Mesenchymal stem cell (in vitro differentiated cells and primary cell): ENCODE measurements at regions not wholly inside any gene's neighbourhood (a gene's known extent, or its start where the extent isn't known, plus 50 kb on each side); places are given as distances from the start of the nearest gene placed in this dataset.
A peak's percentile ranks its signal among the peaks of the same experiment; 100 is the strongest.

Experiments used
- DNase-seq: peaks from one replicate; pipeline ENCODE4 v3.0.0-alpha.2; 2013
- H2AFZ ChIP-seq: one replicate; pipeline ENCODE4 v1.6.1; 2013; ENCODE audit warnings: low read depth, mild to moderate bottlenecking, control low read depth, inconsistent platforms, low read length, moderate library complexity
- H2AK5ac ChIP-seq: 2 replicates; pipeline ENCODE4 v1.6.1; 2013; ENCODE audit warnings: low read length, moderate library complexity, mild to moderate bottlenecking, inconsistent platforms; ENCODE audit not compliant: severe bottlenecking
- H2BK120ac ChIP-seq: one replicate; pipeline ENCODE4 v1.6.1; 2013; ENCODE audit warnings: low read depth, mild to moderate bottlenecking, inconsistent platforms, low read length, moderate library complexity
- H2BK12ac ChIP-seq, 2 experiments: one replicate each; pipeline ENCODE4 v1.6.1; 2013; ENCODE audit warnings: inconsistent platforms in 2 of 2, low read length in 2 of 2, mild to moderate bottlenecking in 2 of 2, moderate library complexity in 2 of 2, control low read depth in 1 of 2
- H2BK15ac ChIP-seq: one replicate; pipeline ENCODE4 v1.6.1; 2013; ENCODE audit warnings: mild to moderate bottlenecking, low read depth, inconsistent platforms; ENCODE audit not compliant: poor library complexity, severe bottlenecking
- H2BK5ac ChIP-seq: 2 replicates; pipeline ENCODE4 v1.6.1; 2013; ENCODE audit warnings: low read depth, mild to moderate bottlenecking, low read length, control low read depth, inconsistent platforms; ENCODE audit not compliant: poor library complexity, severe bottlenecking
- H3K14ac ChIP-seq, 2 experiments: one replicate each; pipeline ENCODE4 v1.6.1; 2013; ENCODE audit warnings: inconsistent platforms in 2 of 2, low read length in 2 of 2, control low read depth in 1 of 2, mild to moderate bottlenecking in 1 of 2, moderate library complexity in 1 of 2
- H3K18ac ChIP-seq, 2 experiments: one replicate each; pipeline ENCODE4 v1.6.1; 2013; ENCODE audit warnings: inconsistent platforms in 2 of 2, low read length in 2 of 2, control low read depth in 1 of 2, low read depth in 1 of 2, mild to moderate bottlenecking in 1 of 2
- H3K23ac ChIP-seq, 2 experiments: one replicate each; pipeline ENCODE4 v1.6.1; 2013; ENCODE audit warnings: inconsistent platforms in 2 of 2, low read length in 2 of 2, mild to moderate bottlenecking in 2 of 2, moderate library complexity in 2 of 2, control low read depth in 1 of 2
- H3K27ac ChIP-seq: 2 replicates; pipeline ENCODE4 v1.5.1; 2013; ENCODE audit warnings: mild to moderate bottlenecking, moderate library complexity, low read length, control low read depth, inconsistent platforms; ENCODE audit not compliant: poor library complexity, severe bottlenecking
- H3K27me3 ChIP-seq, 2 experiments: 2 replicates each; pipeline versions ENCODE4 v1.6.1 to v1.7.0; 2013; ENCODE audit warnings: low read length in 2 of 2, mild to moderate bottlenecking in 2 of 2, moderate library complexity in 2 of 2, control low read depth in 1 of 2, inconsistent platforms in 1 of 2; ENCODE audit not compliant: control insufficient read depth in 1 of 2, insufficient read depth in 1 of 2
- H3K36me3 ChIP-seq, 2 experiments: 2 replicates each; pipeline versions ENCODE4 v1.6.1 to v1.7.0; 2013; ENCODE audit warnings: low read length in 2 of 2, control low read depth in 1 of 2, inconsistent platforms in 1 of 2, low read depth in 1 of 2, mild to moderate bottlenecking in 1 of 2; ENCODE audit not compliant: insufficient read depth in 2 of 2, control insufficient read depth in 1 of 2
- H3K4ac ChIP-seq, 2 experiments: one replicate each; pipeline ENCODE4 v1.6.1; 2013; ENCODE audit warnings: inconsistent platforms in 2 of 2, low read length in 2 of 2, mild to moderate bottlenecking in 2 of 2, moderate library complexity in 2 of 2, control low read depth in 1 of 2, low read depth in 1 of 2
- H3K4me1 ChIP-seq: 2 replicates; pipeline ENCODE4 v1.6.1; 2013; ENCODE audit warnings: low read depth, low read length, control low read depth; ENCODE audit not compliant: control insufficient read depth, insufficient read depth
- H3K4me2 ChIP-seq: 2 replicates; pipeline ENCODE4 v1.6.1; 2013; ENCODE audit warnings: low read length, mild to moderate bottlenecking, inconsistent platforms; ENCODE audit not compliant: poor library complexity, severe bottlenecking
- H3K4me3 ChIP-seq, 2 experiments: 2 replicates each; pipeline versions ENCODE4 v1.5.1 to v1.7.0; 2013; ENCODE audit warnings: low read length in 2 of 2, mild to moderate bottlenecking in 2 of 2, control low read depth in 1 of 2, low read depth in 1 of 2; ENCODE audit not compliant: insufficient read depth in 1 of 2
- H3K79me1 ChIP-seq: replicated peaks from 2 replicates; pipeline ENCODE4 v1.6.1; 2013; ENCODE audit warnings: mild to moderate bottlenecking, control low read depth, low read length, inconsistent platforms; ENCODE audit not compliant: poor library complexity, severe bottlenecking
- H3K9ac ChIP-seq: 2 replicates; pipeline ENCODE4 v1.7.0; 2013; ENCODE audit warnings: mild to moderate bottlenecking, low read length, moderate library complexity
- H3K9me3 ChIP-seq: 2 replicates; pipeline ENCODE4 v1.7.0; 2013; ENCODE audit warnings: mild to moderate bottlenecking, low read length; ENCODE audit not compliant: control insufficient read depth
- H4K8ac ChIP-seq: one replicate; pipeline ENCODE4 v1.6.1; 2013; ENCODE audit warnings: inconsistent platforms, mild to moderate bottlenecking, low read length, moderate library complexity
- H4K91ac ChIP-seq: one replicate; pipeline ENCODE4 v1.6.1; 2013; ENCODE audit warnings: mild to moderate bottlenecking, low read length, inconsistent platforms
- WGBS: methylation state at CpG from one replicate; pipeline ENCODE4 v1.1.7; 2013; ENCODE audit warnings: mixed read lengths; 5-methylcytosine and 5-hydroxymethylcytosine counted together

DNA sequence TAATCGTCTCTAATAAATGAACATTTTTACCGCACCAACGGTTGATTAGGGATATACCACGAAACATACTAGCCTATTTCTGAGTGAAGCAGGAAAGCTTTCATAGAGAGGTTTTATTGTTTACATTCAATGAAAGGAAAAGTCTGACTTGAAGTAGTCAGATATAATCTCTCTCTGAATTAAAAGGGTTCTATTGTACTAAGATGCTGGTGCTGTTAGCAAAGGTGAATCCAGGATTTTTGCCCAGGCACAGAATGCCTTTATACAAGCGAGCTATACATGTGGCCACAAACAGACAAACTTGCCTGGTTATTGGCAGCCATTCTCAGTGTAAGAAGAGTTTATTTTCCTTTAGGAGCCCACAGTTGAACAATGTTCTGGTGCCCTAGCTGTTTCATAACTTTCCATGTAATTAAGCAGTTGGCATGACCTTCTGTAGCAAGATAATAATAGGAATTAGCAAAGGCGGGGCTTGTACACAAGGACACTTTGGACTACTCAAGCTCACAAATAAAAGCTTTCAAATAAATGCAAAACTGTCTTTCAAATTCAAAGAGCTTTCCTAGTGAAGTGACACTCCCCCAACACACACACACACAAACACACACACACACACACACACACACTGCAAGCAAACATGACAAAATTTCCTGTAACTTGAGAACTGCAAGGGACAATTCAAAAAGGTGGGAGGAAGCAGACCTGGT lies 198.7 kb upstream of the MAP3K1 start:
- Histone ChIP-seq H2BK12ac (peak overlapping the region in 1 of 2 experiments; percentile 56), H3K9ac (no peak overlapping the region), H3K27me3 (peaks cover 0 to 5% of the 10 kb centered on the region in 2 experiments), H3K79me1 (no peaks in the 10 kb centered on the region), H4K91ac (no peak overlapping the region), H3K36me3 (no peaks in the 10 kb centered on the region), H3K18ac (no peak overlapping the region), H2AK5ac (no peak overlapping the region), H4K8ac (no peak overlapping the region), H2AFZ (no peak overlapping the region), H3K27ac (no peak overlapping the region), H3K4ac (no peak overlapping the region), H2BK5ac (no peak overlapping the region), H2BK120ac (no peak overlapping the region), H2BK15ac (no peak overlapping the region), H3K4me3 (no peak overlapping the region), H3K23ac (no peak overlapping the region), H3K4me2 (no peak overlapping the region), H3K9me3 (peaks cover 18% of the 10 kb centered on the region), H3K4me1 (no peaks in the 10 kb centered on the region), H3K14ac (no peak overlapping the region)
- DNase-seq: no peak
- WGBS: 97% methylated on average over 6 of the region's 6 CpGs

DNA sequence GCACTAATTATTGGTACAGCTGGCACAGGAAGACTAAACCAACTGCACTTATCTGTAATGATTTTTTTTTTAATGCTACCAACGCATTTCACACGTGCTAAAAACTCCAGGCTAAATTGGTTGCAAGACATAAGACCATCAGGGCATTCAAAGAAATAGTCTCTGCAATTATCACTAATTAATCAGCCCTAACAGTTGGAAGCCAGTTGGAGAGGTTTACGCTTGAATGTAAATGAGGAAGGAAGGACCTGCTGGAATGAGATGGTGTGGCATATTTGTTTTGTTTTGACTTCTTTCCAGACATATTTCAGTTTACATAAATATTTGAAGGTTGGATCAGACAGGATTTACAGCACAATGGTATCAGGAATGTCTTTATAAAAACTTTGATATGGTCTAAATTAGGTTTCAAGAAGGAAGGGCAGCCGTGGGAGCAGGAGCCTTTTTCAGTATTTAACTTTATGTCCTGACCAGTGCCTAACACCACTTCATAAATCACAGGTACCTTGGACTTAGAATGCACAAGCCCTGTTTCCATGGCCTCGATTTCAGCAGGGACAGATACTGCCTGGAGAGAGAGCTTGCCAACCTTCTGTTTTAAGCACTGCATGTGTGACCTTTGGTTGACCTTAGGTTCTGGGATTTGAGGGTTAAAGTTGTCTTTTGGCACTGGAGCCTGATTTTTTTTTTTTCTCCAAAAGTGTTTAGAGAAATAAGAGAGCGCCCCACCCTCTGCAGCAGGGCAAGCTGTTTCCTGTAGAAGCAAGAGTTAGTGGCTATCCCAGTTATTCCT lies 199.8 kb upstream of the MAP3K1 start:
- no peak overlapping the region for H2AFZ ChIP-seq
- H3K36me3 ChIP-seq: no peaks in the 10 kb centered on the region
- H3K27me3 ChIP-seq: peaks cover 0 to 5% of the 10 kb centered on the region in 2 experiments
- H2BK5ac ChIP-seq: no peak overlapping the region
- H3K4me1 ChIP-seq: no peaks in the 10 kb centered on the region
- peak; percentile 16 for DNase-seq
- peaks cover 20% of the 10 kb centered on the region for H3K9me3 ChIP-seq
- H2BK120ac ChIP-seq: no peak overlapping the region
- no peak overlapping the region for H2BK12ac ChIP-seq
- H3K79me1 ChIP-seq: no peaks in the 10 kb centered on the region
- no peak overlapping the region for H4K91ac ChIP-seq
- no peak overlapping the region for H2BK15ac ChIP-seq
- WGBS: 52% methylated on average over 4 of the region's 6 CpGs
- H4K8ac ChIP-seq: no peak overlapping the region
- H3K18ac ChIP-seq: no peak overlapping the region
- no peak overlapping the region for H3K27ac ChIP-seq
- no peak overlapping the region for H3K9ac ChIP-seq
- no peak overlapping the region for H3K23ac ChIP-seq
- H3K14ac ChIP-seq: no peak overlapping the region
- no peak overlapping the region for H3K4ac ChIP-seq
- H3K4me2 ChIP-seq: no peak overlapping the region
- H2AK5ac ChIP-seq: no peak overlapping the region
- no peak overlapping the region for H3K4me3 ChIP-seq

DNA sequence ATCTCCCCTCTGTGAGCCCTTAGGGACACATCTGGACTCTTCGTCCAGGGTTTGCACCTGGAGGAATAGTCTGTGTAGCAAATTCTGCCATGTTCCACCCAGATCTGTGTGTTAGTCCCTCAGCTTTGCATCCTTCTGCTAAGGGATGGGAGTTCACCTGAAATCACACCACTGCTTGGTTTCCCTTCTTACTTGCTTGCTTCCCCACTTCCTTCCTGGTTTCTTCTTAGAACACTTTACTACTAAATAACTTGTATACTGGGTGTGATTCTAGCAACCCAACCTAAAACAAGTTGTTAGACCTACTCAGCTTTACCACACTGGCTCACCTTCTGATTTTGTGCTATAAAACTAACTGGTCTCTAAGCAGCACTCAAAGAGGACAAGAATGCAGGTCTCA lies 202.6 kb upstream of the MAP3K1 start:
- Histone ChIP-seq H2BK12ac (no peak overlapping the region), H3K4me2 (no peak overlapping the region), H2BK15ac (no peak overlapping the region), H3K4me3 (no peak overlapping the region), H3K9ac (no peak overlapping the region), H2BK120ac (no peak overlapping the region), H3K4ac (no peak overlapping the region), H3K79me1 (no peaks in the 10 kb centered on the region), H3K36me3 (no peaks in the 10 kb centered on the region), H2AK5ac (no peak overlapping the region), H3K27ac (no peak overlapping the region), H4K8ac (no peak overlapping the region), H3K14ac (no peak overlapping the region), H3K18ac (no peak overlapping the region), H3K9me3 (peaks cover 12% of the 10 kb centered on the region), H2BK5ac (no peak overlapping the region), H3K23ac (no peak overlapping the region), H3K4me1 (peaks cover 5% of the 10 kb centered on the region), H3K27me3 (peaks cover 0 to 5% of the 10 kb centered on the region in 2 experiments), H4K91ac (no peak overlapping the region), H2AFZ (no peak overlapping the region)
- no peak for DNase-seq
- WGBS: 100% methylated on average over 1 of the region's 1 CpG

DNA sequence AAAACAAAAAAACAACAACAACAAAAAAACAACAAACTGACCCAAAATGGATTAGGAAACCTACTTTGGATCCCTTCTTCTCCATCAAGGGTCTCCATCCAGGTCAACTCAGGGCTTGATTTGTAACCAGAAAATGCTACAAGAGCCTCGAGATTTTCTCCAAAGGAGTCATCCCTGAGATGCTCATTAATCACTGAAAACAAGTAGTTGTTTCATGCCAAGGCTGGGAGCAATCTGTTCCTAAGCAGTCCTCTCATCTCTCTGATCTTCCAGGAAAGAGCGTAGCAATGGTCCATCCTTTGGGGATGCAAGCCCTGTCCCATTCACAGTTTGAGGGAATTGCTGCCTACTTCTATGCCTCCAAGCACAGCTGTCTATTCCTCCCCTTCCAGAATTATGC lies 203.0 kb upstream of the MAP3K1 start:
- H4K8ac ChIP-seq: no peak overlapping the region
- H2BK12ac ChIP-seq: no peak overlapping the region
- H2AFZ ChIP-seq: no peak overlapping the region
- H3K4me3 ChIP-seq: no peak overlapping the region
- H3K27me3 ChIP-seq: peaks cover 0 to 5% of the 10 kb centered on the region in 2 experiments
- no peaks in the 10 kb centered on the region for H3K36me3 ChIP-seq
- H2BK120ac ChIP-seq: no peak overlapping the region
- no peak for DNase-seq
- no peak overlapping the region for H4K91ac ChIP-seq
- H3K79me1 ChIP-seq: no peaks in the 10 kb centered on the region
- no peak overlapping the region for H2AK5ac ChIP-seq
- no peak overlapping the region for H3K4ac ChIP-seq
- WGBS: 71% methylated on average over 2 of the region's 2 CpGs
- peaks cover 8% of the 10 kb centered on the region for H3K9me3 ChIP-seq
- H2BK5ac ChIP-seq: no peak overlapping the region
- no peak overlapping the region for H3K9ac ChIP-seq
- no peak overlapping the region for H3K14ac ChIP-seq
- H3K18ac ChIP-seq: no peak overlapping the region
- no peak overlapping the region for H2BK15ac ChIP-seq
- no peak overlapping the region for H3K27ac ChIP-seq
- no peak overlapping the region for H3K4me2 ChIP-seq
- no peak overlapping the region for H3K23ac ChIP-seq
- H3K4me1 ChIP-seq: peaks cover 8% of the 10 kb centered on the region
